IPS DF 4.7 (cell line): ENCODE measurements at regions not wholly inside any gene's neighbourhood (a gene's known extent, or its start where the extent isn't known, plus 50 kb on each side); places are given as distances from the start of the nearest gene placed in this dataset.

ENCODE experiments used
- DNase-seq: peaks from one replicate; pipeline ENCODE4 v3.0.0-alpha.2; 2013; ENCODE audit warnings: low spot score; ENCODE audit errors: extremely low read depth

DNA sequence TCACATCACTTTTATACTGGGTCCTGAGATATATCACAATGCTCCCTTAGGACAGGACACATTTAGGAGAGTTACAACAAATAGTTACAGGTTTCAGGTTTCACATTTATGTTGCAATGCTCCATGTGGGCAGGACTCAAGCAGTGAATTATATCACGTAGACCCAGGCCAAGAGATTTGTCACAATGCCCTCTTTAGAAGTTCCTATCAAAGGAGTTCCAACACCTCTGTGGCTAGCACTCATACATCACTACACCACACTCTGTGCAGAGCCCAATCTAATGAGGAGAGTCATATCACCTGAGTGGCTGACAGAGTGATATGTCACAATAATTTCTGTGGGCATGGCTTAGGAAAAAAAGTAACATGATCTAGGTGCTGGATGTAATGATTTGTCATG is 1068.2 kb upstream of the AMELY start:
- no peak for DNase-seq

- DNase-seq: no peak
Observed at GRCh38 chrY:7977301-7977700, 1065.7 kb upstream of the AMELY start.

DNA sequence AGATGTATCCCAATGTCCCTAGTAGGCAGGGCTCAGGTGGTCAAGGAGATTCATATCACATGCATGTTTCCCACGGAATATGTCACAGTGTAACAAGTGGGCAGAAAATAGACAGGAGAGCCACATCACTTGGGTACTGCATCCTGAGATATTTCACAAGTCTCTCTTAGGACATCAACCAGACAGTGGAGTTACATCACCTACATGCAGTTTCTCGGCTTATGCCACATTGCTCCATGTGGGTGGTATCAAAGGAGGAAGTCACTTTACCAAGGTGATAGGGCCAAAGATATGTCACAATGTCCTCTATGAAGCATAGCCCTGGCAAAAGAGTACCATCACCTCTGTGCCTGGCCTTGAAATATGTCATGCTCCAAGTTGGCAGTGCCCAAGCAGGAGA is 1056.7 kb upstream of the AMELY start:
- DNase-seq: no peak

DNA sequence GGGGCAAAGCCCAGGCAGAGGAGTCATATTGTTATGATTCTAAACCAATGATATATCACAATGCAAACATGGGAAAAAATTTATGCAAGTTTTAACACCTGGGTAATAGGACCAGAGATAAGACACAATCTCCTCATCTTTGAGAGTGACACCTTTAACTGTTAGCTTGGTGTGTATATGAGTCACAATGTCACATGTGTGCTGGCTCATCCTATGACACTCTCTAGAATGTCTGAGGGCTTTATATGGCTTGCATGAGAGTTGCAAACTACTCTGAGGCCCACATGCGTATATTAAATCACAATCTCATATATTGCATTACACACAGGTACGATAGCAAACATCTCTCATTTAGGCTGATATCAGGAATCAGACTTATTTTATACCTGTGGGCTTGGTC is 1055.4 kb upstream of the AMELY start:
- no peak for DNase-seq

GRCh38 chrY:7963393-7963792 is 1051.8 kb upstream of the AMELY start:
- no peak for DNase-seq

- DNase-seq: no peak
Observed at GRCh38 chrY:7962350-7962749, 1050.8 kb upstream of the AMELY start.

DNA sequence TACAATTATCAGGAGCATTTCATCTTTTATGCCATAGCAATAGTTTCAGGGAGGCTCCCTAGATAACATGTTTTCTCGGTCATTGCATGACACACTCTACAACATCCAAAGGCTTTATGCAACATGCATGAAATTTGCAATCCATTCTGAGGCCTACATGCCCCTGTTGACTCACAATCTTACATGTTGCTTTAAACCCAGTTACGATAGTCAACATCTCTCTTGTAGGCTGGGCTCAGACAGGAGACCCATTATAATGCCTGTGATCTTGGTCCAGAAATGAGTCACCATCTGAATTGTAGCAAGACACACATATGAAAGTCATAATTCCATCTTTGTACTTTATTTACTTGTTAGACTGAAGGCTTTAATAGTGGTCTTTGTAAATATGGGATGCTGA is 1050.3 kb upstream of the AMELY start:
- no peak for DNase-seq

DNA sequence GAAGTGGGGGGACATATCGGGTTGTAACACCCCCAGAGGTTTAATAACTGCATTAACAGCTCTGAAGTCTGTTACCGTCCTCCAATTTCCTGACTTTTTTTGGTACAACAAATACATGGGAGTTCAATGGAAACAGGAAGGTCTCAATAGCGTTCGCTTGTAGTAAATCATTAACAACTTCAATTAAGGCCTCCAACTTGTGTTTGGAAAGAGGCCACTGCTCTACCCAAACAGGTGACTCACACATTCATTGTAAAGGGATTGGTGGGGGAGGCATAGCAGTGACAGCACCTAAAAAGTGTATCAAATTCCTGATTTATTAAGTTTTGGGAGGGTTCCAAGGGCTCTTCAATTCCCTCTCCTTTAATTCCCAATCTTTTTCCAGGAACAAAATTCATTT is 1046.2 kb upstream of the AMELY start:
- no peak for DNase-seq

DNA sequence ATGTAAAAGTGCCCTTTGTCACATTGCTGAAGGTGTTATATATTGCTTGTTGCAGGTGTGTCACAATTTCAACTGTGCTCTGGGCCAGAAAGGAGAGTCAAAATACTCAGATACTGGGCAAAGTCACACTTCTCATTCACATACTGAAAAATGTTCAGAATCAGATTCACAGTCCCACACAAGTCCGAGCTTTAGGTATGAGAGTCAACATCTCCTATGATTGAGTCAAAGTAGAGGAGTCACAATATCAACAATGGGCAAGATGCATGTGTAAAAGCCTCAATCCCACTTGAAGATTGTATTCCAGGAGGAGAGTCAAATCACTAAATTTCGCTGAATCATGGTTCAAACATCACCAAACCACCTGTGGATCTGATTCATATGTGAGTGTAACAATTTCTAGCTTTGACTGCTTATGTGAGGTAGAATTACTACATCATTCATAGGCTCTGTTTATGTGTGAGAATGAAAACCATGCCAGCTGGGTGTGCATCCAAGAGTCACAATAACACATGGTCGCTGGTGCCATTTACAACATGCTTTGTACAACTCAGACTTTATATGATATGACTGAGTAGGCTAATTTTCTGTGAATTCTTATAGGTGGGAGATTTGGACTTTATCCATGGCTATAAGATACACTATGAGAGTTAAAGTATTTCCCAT is 1039.8 kb upstream of the AMELY start:
- no peak for DNase-seq

DNA sequence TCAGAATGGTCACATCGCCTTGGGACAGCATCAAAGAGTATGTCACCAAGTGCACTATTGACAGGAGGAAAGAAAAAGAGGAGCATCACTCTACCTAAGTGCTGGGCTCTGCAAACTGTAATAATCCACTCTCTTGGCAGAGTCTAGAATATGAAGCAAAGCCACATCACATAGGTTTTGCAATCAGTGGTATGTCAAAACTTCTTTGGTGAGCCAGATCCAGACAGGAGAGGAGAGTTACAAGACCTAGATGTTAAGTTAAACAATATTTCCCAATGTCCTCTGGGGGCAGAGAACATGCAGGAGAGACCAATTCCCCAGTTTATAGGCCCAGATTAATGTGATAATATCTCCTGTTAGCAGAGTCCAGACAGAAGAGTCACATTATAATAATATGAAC is 1032.6 kb upstream of the AMELY start:
- DNase-seq: no peak

DNA sequence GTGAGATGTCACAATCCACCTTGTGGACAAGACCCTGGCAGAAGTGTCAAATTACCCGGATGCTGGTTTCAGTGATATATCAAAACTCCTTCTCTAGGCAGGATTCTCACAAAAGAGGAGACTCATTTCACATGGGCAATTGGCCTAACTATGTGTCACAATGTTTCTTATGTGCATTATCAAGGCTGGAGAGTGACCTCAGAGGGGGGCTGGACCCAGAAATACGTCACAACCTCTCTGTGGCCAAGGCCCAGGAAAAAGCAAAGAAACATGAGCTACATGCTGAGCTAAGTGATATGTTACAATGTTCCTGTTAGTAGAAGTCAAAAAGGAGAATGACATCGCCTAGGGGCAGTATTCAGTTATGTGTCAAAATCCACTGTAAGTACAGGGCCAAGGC is 1031.2 kb upstream of the AMELY start:
- no peak for DNase-seq

DNA sequence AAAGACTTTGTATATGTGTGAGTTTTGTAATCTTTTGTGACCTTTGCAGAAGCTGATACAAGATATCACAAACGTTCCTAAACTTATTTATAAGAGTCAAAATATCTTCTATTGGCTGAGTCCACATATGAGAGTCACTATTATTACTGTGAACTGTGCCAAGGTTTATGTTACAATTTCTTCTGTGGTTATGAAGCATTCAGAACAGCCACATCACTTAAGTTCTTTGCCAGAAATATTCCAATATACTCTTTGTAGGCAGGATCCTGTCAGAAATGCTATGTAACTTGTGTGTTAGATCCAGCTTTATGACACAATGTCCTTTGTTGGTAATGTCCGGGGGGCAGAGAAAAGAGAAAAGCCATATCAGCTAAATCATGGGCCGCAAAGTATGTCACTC is 1030.3 kb upstream of the AMELY start:
- no peak for DNase-seq

DNA sequence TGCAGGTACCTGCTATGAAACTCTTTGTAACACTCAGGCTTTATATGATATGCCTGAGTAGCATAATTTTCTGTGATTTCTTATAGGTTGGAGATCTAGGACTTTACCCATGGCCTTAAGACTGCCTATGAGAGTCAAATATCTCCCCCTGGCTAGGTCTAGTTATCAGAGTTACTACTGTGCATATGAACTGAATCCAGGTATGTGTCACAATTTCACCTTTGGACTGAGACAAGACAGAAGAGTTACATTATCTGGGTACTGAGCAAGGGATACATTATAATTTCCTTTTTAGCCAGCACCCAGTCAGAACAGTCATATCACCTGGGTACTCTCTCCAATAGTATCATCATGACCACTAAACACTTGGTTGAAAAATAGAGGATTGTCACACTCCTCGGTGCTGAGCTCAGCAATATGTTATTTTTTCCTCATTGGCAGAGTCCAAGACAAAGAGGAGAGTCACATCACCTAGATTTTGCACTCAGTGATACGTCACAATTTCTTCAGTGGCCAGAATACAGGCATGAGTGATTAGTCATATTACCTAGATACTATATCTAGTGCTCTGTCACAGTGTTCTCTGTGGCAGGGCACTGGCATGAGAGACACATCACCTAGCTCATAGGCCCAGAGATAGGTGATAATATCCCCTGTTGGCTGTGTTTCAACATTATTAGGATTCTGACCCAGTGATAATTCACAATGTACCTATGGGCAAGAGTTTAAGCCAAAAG is 1027.6 kb upstream of the AMELY start:
- DNase-seq: no peak

GRCh38 chrY:7936831-7937230 is 1025.3 kb upstream of the AMELY start:
- no peak for DNase-seq

- no peak for DNase-seq
Observed at GRCh38 chrY:7936046-7936445, 1024.5 kb upstream of the AMELY start.

- DNase-seq: no peak
Observed at GRCh38 chrY:7935606-7936005, 1024.1 kb upstream of the AMELY start.

- DNase-seq: no peak
Observed at GRCh38 chrY:7932424-7932823, 1020.9 kb upstream of the AMELY start.

DNA sequence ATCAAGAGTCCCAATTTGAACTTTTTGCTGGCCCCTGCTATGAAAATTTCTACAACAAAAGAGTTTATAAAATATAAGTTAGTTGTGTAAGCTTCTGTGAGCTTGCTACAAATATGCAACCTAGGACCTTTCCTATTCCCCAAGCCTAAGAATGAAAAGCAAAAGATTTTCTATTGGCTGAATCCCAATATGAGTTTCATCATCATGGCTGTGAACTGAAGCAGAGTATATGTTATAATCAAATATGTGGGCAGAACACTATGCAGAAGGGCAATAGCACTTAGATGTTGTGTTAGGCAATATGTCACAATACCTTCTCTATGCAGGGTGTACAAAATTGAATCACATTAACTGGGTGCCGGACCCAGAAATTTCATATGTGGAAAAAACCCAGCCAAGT is 1018.3 kb upstream of the AMELY start:
- DNase-seq: no peak

DNA sequence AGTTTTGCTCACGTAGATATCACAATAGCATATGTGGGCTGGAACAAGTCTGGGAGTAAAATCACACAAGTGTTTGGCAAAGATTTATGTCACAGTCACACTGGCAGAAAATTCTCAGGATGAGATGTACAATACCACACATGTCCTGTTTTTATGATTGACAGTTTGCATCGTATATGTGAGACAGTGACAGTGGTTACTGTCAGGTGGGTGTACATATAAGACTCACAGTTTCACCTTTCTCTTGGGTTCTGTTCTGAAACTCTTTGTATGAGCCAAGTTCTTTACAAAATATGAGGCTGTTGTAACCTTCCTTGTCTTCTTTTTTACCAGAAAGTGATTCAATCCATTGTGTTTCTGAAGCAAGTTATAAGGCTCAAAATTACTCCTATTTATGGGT is 1012.5 kb upstream of the AMELY start:
- DNase-seq: no peak

DNA sequence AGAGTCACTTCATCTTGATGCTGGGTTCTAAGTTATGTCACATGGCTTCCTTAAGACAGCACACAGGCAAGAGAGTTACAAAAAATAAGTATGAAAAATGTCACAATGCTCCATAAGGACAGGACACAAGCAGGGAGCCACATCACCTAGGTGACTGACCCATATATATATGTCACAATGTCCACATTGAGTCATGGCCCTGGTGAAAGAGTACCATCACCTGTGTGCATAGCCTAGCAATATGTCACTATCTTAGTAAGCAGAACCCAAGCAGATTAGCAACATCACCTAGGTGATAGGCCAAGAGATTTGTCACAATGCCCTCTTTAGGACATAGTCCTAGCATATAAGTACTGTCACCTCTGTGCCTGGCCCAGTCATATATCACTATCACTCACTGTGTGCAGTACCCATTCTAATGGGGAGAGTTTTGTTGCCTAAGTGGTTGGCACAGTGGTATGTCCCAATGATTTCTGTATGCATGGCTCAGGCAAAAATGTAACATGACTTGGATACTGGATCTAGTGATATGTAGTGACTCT is 1012.0 kb upstream of the AMELY start:
- no peak for DNase-seq

DNA sequence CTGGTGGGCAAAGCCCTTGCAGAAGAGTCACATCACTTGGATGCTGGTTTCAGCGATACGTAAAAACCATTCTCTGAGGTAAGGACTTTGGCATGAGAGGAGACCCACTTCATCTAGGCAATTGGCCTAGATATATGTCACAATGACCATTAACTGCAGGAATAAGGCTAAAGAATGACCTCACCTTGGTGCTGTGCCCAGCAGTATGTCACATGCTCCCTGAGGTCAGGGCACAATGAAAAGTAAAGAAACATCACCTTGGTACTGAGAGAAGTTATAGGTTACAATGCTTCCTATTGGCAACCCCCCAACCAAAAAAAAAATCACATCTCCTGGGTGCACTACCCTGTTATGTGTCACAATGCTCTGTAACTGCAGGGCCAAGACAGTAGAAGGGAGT is 1008.8 kb upstream of the AMELY start:
- DNase-seq: no peak

DNA sequence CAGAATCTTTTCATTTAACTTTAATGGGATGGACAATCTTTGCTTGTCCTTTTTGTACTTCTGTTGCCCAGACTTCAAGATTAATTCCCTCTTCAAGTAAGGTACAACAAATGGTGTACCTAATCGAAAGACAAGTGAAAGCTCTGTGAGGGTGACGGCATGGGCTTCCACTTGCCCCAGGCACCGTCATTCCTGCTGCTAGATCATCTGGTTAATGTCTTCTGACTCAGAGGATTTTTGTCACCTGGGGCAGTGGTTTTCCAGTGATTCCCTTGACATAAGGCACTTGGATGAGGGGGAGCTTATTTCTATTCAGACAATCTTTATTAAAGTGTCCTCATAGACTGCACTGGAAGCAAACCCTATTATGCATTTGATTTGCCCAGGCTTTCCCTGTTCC is 977.0 kb upstream of the AMELY start:
- no peak for DNase-seq

DNA sequence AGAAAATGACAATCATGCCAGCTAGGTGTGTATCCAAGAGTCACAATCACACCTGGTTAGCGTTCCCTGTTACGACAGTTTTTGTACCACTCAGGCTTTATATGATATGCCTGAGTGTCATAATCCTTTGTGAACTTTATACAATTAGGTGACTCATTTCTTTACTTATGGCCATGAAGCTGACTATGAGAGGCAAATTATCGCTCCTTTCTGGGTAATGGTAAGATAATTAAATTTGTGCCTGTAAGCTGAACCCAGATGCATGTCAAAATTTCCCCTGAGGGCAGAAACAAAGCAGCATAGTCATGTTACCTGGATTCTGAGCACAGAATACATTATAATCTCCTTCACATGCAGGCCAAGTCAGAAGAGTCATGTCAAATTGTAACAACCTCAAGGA is 970.1 kb upstream of the AMELY start:
- no peak for DNase-seq
